HG02973 (cell line): ENCODE measurements at regions not wholly inside any gene's neighbourhood (a gene's known extent, or its start where the extent isn't known, plus 50 kb on each side); places are given as distances from the start of the nearest gene placed in this dataset.
A peak's percentile ranks its signal among the peaks of the same experiment; 100 is the strongest.

Experiments used
- ATAC-seq: cut with Tn5 transposase; IDR thresholded peaks from one replicate; pipeline ENCODE4 v1.9.1; 2021; ENCODE audit warnings: moderate library complexity; ENCODE audit not compliant: unreplicated experiment

DNA sequence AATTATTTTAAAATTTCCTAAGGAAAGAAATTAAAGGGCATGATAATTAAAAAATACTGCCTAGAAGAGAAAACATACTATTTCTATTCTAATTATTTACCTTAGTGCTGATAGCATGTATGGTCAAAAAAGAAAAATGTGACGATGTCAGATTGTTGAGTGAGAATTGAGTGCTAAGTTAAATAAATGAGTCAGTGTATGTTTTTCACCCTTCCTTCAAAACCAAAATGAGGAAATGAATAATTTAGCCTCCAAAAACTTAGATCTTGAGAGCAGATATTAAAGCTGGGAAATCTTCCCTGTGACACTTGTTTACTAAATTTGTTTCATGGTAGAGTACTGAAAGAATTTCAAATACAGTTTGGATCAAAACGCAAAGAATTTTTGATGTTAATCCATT, 58.6 kb upstream of the NYAP2 start:
- ATAC-seq: no peak

DNA sequence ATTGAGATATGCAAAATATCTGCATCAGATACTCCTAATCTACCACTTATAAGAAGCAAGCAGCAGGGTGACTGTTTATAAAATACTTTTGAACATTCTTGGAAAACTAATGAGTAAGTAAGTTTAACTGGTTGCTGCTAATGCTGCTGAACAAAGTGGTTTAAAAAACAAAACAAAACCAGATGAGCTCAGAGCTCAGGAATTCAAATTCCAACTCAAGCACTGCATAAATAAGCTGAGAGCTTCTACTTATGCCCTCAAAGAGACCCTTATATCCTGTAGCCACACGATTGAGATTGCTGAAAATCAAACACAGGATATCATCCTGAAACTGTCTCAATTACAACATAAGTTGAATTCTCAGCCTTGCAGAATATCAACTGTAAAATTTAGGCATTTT, 62.3 kb upstream of the NYAP2 start:
- ATAC-seq: no peak

DNA sequence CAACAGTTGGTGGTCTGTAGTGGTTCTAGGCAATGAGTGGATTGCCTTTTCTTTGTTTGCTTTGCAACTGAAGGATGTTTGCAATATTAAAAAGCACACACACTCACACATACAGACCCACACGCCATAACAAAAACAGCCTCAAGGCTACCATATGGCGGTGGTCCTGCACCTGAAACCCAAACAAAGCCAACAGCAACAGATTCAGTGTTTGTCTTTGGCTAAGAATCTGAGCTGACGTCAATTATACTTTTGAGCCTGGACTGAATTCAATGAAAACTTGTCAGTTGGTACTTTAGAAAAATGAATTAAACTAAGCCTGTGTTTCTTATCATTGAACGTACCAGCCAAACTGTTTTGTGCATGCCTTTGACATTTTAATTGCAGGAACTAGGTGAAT, 65.0 kb upstream of the NYAP2 start:
- ATAC-seq: no peak

DNA sequence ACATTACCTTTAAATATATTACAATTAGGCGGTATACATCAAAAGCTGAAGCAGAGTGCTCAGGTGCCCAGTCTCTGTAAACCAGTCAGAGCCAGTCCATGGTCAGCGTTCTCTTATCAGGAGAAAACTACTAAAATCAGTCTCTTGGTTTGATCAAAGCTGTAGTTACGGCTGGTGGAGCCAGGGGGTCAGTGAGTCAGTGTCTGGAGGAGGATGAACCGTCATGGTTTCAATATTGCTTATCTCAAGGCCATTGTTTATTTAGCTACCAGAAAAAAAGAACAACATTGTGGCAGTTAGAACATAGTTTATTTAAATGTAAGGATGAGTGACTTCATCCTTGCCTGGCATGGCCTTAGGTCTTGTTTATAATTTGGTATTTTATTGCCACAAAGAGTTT, 71.3 kb upstream of the NYAP2 start:
- no peak for ATAC-seq

DNA sequence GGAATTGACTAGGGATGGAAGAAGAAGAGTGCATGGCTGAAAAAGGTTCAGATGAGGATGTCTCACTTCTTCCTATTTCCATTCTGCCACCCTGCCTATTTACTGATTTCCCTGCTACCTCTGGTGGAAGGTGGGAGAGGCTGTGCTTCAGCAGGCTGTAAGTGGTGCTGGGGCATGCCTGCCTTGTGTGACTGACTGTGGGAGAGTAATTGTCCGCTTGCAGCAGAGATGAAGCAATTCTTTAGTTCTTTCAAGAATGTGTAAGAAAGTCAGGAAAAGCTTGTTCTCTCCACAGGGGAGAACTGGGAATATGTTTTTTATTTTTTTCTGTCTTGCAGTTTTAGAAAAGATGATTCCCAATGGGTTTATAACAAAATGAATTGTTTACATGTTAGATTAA, 72.5 kb upstream of the NYAP2 start:
- no peak for ATAC-seq

DNA sequence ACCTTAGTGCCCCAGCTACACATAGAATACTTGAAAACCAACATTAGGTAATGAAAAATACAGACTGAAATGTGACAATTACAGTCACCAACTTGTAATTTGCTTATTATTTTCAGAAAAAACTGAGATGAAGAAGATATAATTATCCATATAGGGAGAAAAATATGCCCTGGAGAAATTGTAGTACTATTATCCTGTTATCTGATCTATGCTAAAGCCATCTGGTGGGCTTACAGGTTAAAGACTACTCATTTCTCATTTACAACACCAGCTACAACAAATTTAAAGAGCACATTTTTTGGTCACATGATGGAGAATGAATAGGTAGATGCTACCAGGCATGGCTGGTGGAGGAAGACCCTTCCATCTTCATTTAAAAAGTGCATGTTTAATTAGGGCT, 79.6 kb upstream of the NYAP2 start:
- ATAC-seq: no peak

DNA sequence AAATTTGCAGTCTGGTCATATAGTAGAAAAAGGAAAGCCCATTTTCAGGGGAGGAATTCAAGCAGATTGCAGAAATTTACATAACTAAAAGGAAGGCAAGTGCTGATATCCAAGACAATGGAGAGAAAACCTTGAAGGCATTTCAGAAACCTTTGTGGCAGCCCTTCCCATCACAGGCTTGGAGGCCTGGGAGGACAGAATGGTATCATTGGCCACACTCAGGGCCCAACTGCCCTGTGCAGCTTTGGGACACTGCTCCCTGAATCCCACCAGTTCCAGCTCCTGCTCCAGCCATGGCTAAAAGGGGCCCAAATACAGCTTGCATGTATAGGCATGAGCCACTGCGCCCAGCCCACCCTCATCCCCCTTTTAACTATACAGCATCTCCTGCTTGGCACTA, 81.1 kb upstream of the NYAP2 start:
- no peak for ATAC-seq

DNA sequence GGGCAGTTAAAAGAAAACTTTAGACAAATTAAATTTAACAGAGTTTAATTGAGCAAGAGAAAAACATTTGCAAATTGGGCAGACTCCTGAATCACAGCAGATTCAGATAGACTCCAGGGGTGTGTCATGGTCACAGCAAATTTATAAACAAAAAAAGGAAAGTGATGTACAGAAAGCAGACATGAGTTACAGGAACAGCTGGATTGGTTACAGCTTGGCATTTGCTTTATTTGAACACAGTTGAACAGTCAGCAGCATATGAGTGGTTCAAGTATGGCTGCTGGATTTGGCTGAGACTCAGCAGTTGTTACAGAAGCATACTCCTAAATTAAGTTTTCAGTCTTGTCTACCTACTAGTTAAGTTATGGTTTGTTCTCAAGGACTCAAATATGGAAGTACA, 82.3 kb upstream of the NYAP2 start:
- no peak for ATAC-seq

DNA sequence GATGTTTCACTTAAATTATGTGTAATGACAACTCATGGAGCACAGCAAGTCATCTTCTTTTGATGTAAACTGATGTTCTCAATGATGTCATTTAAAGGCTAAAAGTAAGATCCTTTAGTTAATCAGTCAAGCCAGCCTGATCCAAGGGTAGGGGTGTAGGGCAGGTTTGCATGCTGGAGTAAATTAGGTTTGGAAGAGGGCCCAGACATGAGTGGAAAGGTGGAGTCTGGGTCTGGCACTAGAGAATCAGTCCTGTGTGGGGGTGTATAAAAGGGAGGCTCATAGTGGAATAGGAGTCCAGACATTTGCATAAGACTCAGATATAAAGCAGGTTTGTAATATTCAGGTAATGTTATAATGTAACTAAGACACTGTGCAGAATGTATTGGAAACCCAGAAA, 88.8 kb upstream of the NYAP2 start:
- ATAC-seq: no peak

DNA sequence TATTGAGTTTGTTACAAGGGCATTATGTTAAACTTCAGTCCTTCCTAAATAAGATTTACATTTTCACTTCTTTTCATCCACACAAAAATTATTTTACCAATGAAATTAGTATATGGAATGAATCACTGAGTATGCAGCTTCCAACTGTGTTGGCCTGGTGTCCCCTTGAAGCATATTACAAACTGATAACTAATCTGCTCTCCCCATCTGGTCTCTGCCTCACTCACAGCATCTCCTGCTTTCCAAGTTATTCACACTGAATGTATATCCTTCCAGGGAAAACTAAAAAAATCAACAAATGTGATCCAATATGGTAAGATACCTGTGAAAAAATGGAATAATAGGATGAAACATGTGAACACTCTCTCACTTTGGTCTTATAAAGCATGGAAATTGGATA, 90.0 kb upstream of the NYAP2 start:
- ATAC-seq: no peak

DNA sequence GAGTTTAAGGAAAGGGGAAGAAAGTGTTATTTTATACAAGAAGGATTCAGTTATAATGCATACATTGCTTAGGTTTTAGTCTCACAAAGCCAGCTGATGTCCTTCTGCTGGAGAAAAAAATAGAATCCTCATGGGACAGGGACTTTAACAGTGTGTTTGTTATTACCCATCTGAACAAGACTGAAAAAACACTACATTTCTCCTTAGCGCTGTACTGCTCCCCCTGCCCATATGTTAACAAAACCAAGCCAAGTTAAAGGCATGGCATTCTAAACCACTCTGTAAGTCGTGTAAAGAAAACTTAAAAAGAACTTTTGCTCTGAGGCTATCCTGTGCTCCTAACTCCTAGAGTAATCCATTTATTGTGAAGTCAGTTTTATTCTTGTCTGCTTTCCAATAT, 102.6 kb upstream of the NYAP2 start:
- ATAC-seq: no peak

DNA sequence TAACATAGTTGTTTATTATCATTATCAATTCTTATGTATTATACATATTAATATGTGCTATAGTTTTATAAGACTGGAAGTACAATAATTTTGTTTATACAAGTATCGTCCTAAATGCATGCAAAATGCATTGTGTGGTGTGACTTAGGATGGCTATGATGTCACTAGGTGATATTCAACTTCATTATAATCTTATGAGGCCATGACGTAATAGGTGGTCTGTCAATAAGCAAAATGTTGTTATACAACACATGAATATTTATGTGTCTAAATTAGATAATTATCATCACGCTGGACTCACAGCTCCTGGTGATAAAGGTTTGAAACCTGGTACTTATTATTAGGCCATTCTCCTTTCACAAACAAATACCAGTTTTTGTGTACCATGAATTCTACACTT, 104.4 kb upstream of the NYAP2 start:
- no peak for ATAC-seq

DNA sequence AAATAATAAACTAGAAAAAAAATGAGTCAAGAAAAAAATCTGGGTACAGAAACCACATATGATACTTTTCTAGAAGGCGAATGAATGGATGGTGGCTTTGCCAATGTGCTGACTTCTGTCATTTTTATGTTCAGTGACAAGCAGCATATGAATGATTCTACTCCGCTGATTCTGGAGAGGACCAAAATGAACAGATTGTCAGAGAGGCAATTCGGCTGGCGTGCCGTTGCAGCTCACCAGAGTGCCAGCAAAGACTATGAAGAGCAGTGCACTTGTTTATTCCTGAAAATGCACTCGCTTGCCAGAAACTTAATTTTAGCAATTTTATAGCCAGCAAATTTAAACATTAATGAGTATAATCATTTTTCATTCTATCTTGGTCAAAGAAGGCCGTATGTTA, 105.9 kb upstream of the NYAP2 start:
- no peak for ATAC-seq

DNA sequence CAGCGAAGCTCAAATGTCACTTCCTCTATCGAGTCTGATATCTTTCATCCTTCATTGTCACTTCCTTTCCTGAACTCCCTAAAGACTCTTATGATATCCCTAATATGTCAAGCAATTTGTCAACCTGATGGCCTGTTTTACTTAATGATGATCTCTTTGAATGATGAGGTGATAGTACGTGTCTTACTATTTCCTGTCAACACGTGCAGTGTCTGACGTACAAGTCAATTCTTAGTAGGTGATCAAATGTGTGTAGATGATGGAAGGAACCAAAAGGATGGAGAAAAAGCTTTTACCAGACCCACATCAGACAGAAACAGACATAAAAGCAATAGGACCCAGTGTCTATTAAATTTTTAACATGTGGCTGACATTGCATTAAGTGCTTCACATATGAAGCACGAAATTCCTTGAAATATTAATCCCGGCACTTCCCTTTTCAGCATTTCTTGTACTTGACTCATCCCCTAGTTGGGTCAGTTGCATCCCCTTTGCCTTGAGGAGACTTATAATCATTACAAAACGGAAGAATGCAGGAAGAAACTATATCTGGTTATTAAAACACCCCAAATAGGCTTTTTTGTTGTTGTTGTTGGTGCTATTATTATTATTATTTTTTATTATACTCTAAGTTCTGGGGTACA, 108.6 kb upstream of the NYAP2 start:
- no peak for ATAC-seq

DNA sequence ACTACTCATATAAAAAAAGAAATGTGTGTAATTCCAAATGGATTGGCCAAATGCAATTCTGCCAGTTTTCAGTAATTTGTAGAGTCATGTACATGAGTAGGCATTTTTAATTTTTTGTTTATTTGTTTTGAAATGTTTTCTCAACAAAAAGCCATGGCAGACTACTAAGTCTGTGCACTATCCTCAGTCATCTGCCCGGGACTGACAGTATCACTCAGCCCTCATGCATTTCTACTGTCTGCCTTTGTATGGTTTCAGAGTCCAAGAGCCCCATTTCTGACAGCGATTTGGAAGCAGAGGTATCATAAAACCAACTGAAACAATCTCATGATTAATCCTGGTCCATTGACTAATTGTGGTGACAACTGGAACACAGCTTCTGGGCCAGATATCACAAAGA, 109.9 kb upstream of the NYAP2 start:
- no peak for ATAC-seq

DNA sequence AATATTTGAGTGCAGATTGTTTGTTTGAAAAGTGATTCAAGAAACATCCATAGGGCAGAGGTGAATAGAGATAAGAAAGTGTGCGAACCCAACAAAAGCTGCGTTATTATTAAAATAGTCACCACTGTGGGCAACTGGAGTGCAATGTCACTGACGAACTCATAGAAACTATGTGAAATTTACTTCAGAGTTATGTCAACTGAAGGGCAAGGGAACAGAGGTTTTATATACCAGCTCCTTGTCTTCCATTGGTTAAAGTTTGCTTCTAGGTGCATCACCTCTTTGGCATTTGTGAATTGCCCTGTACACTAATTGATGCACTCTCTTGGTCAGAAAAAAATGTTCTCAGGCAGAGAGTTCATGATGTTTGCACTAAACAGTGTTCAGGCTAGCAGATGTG, 110.5 kb upstream of the NYAP2 start:
- ATAC-seq: no peak

DNA sequence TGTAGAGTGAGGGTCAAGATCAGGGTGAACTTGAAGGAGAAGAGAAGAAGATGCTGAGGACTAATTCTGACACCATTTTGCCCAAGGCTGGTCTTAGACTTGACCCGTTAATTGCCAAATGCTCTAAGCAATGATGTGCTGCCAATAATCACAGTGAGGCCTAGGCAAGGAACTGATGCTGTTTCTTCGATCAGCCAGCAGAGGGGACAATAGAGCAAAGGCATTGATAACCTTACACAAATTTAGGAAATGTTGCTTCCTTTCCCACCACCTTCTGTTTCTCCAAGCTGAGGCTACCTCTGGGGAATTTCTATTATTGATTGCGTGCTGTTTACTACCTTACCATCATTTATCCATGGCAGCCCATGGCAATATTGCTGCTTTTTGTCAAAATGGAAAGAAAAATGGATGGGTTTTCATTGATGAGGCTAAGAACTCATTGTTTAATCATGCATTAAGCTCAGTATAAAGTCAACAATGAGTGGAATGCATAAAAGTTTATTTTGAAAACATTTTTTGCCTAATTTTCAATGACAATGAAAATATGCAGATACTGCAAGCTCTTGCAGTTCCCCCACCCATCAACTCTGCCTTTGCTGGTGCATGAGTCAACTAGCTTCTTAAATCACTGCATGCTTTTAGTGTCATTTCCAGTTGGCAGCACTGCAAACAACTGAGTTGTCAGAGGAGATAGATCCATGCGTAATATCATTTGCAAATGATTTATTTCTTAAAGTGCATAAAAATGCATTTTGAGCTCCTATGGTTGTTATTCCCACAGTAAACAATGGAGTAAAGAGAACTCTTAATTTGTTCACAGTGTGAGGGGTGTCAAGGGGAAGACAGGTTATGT, 116.4 kb upstream of the NYAP2 start:
- peak; percentile 84 for ATAC-seq

DNA sequence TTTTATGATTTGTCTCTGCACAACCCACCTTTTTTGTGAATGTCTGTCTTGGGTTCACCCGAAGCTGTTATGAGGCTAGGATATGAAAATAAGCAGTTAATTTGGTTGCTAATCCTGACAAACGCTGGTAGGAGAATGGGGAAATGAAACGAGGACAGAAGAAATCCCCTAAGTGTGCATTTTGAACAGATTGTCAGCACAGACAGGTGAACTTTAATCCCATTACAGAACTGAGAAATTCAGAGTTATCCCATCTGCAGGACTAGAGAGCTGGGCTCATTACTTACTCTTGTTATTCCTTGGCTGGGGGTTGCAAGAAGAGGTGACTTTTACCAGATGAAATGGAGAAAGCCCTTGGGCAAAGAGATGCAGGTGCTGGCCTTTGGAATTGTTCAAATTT, 123.3 kb upstream of the NYAP2 start:
- ATAC-seq: peak; percentile 82

DNA sequence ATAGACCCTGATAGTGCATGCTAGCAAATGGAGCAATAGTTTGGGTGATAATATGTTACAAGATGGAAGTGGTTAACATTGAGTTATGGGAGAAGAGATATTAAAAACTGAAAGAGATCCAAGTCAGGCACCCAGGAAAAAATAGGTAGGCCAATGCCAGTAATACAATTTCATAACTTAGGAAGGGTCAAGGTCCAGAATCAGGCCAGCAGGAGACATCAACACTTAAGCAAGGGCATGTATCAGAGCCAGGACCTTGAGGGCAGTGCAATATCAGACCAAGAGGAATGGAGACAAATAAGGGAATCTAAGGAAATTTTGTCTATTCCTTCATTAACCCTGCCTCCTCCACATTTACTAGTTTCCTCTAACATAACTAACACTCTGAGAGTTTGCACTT, 124.1 kb upstream of the NYAP2 start:
- ATAC-seq: no peak

DNA sequence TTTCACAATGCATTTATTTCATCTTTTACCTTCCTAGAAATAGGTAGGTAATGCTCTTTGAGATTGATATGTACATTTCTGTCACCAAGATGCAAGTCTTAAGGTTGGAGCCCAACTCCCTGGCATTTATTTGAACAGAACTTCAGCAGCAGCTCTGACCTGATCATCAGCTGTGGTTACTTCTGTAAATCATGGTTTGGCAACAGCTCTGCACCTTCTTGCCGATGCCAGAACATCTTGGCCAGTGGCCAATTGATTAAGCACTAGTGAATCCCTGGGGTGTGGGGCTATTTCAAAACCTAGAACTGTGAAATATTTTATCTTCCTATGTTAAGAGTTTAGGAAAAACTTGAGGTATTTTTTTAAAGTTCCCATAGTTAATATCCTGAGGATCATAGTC, 124.8 kb upstream of the NYAP2 start:
- ATAC-seq: no peak

DNA sequence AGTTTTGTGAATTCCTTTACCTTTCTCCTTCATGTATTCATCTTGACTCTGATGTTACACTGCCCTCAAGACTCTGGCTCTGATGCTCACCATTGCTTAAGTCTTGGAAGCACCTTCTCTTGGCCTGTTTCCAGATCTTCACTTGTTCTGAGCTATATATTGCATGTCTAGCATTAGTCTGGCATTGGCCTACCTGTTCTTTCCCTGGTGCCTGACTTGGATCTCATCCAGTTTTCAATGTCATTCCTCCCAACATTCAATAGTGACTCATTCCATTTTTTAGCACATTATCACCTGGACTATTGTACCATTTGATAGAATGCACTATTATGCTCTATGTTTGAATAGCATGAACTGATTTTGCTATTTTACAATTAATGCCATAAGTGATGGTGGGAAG, 127.3 kb upstream of the NYAP2 start:
- no peak for ATAC-seq

DNA sequence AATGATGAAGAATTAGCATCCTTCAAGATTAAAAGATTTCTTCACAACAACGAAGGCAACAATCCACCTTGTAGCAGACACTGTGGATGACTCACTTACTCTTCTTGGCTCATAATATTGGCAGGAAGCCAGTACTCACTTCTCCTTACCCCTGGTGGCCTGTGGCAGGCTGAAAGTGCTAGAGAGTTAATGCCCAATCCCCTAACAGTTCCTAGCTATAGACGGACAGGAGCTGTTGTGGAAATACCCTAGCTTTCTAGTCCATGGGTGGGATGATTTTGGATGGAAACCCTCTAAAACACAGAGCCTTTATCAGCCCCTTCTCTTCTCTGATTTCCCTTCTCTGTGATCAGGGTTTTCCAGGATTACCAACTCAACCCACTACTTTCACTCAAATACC, 128.6 kb upstream of the NYAP2 start:
- peak; percentile 100 for ATAC-seq

DNA sequence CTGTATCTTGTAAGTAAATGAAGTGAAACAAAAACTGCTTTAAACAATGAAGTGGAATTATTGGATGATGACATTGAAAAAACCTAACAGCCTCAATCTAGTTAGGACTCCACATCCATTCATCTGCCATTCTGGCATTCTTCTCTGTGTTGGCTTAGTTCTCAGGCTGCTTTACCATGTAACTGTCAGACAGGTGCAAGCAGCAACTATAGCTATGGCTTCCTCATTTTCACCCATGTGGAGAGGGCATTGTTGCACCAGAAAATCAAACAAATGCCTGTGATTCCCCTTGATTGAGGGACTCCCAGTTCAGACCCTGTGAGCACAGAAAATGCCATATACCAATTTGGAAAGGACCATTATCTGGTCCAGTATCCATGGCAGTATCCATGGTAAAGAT, 129.5 kb upstream of the NYAP2 start:
- no peak for ATAC-seq
